ENCODE measurements at regions not wholly inside any gene's neighbourhood (a gene's known extent, or its start where the extent isn't known, plus 50 kb on each side); places are given as distances from the start of the nearest gene placed in this dataset.

DNA sequence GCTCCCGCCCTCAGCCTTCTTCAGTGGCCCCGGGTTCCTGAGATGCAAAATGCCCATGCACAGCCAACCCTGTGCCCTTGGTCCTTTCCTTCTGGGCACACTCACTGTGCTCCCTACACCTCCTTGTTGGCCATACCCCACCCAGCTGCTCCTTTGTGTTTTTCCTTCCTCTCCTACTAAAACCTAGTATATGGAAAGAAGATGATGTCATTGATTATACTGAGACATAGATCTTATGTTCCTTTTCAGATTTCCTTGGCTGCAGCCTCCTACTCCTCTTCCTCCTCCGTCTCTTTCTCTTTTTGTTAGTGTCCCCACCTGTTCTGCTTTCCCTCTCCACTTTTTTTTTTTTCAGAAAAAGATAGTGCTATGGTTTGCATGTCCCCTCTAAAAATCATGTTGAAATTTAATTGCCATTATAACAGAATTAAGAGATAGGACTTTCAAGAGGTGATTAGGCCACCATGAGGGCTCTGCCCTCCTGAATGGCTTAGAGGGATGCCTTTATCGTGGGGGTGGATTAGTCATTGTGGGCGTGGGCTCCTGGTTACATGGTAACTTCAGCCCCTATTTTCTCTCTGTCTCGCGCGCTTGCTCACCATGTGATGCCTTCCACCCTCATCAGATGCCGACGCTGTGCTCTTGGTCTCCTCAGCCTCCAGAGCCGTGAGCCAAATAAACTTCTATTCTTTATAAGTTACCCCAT is 254.9 kb upstream of the GATB start:
- no peak for TF ChIP-seq REST (IDR thresholded peaks at IDR 0.05; ENCODE audit: low read depth)
- no peak for TF ChIP-seq CEBPB (IDR thresholded peaks at IDR 0.05)
- TF ChIP-seq EP300 (IDR thresholded peaks at IDR 0.05; ENCODE audit: borderline replicate concordance), result no peak
- TF ChIP-seq RAD21 (IDR thresholded peaks at IDR 0.05; ENCODE audit: low read depth), result no peak

- TF ChIP-seq EGR1 (IDR thresholded peaks at IDR 0.05) (no peak), FOXM1 (IDR thresholded peaks at IDR 0.05; ENCODE audit: borderline replicate concordance, low read depth) (no peak), NFIC (IDR thresholded peaks at IDR 0.05) (no peak), YY1 (IDR thresholded peaks at IDR 0.05; ENCODE audit: low read depth) (no peak), REST (IDR thresholded peaks at IDR 0.05; ENCODE audit: low read depth) (no peak), EP300 (IDR thresholded peaks at IDR 0.05; ENCODE audit: borderline replicate concordance) (no peak)
Observed at GRCh38 chr4:152014280-152014679, 253.5 kb upstream of the GATB start.

- TF ChIP-seq CEBPB (IDR thresholded peaks at IDR 0.05), result no peak
- no peak for TF ChIP-seq TCF12 (IDR thresholded peaks at IDR 0.05; ENCODE audit: low read depth)
- no peak for TF ChIP-seq TEAD4 (IDR thresholded peaks at IDR 0.05)
- TF ChIP-seq NFIC (IDR thresholded peaks at IDR 0.05), result no peak
- TF ChIP-seq EGR1 (IDR thresholded peaks at IDR 0.05), result no peak
- TF ChIP-seq TAF1 (IDR thresholded peaks at IDR 0.05; ENCODE audit: low read depth), result no peak
- TF ChIP-seq YY1 (IDR thresholded peaks at IDR 0.05; ENCODE audit: low read depth), result no peak
- no peak for TF ChIP-seq REST (IDR thresholded peaks at IDR 0.05; ENCODE audit: low read depth)
Observed at GRCh38 chr4:152011469-152011868, 250.7 kb upstream of the GATB start.

DNA sequence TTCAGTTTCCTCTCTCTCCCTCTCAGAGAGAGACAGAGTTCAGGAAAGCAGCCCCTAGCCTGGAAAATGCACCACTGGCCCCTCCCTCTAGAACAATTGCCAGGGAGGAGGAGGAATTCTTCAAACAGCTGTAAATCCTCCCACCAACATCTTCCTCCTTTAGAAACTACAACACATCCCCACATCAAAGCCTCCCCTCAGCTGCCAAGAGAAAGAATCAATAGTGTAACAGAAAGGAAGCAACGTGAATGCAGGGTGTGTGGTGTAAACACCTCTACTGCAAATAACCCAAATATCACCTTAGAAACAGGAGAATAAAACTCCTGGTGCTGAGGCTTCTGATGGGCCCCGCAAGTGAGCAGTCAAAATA is 249.9 kb upstream of the GATB start:
- TF ChIP-seq, protein P1, sequence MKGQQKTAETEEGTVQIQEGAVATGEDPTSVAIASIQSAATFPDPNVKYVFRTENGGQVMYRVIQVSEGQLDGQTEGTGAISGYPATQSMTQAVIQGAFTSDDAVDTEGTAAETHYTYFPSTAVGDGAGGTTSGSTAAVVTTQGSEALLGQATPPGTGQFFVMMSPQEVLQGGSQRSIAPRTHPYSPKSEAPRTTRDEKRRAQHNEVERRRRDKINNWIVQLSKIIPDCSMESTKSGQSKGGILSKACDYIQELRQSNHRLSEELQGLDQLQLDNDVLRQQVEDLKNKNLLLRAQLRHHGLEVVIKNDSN (IDR thresholded peaks at IDR 0.05), result no peak
- TF ChIP-seq TCF12 (IDR thresholded peaks at IDR 0.05; ENCODE audit: low read depth), result no peak
- no peak for TF ChIP-seq RAD21 (IDR thresholded peaks at IDR 0.05; ENCODE audit: low read depth)
- TF ChIP-seq EP300 (IDR thresholded peaks at IDR 0.05; ENCODE audit: borderline replicate concordance), result no peak

DNA sequence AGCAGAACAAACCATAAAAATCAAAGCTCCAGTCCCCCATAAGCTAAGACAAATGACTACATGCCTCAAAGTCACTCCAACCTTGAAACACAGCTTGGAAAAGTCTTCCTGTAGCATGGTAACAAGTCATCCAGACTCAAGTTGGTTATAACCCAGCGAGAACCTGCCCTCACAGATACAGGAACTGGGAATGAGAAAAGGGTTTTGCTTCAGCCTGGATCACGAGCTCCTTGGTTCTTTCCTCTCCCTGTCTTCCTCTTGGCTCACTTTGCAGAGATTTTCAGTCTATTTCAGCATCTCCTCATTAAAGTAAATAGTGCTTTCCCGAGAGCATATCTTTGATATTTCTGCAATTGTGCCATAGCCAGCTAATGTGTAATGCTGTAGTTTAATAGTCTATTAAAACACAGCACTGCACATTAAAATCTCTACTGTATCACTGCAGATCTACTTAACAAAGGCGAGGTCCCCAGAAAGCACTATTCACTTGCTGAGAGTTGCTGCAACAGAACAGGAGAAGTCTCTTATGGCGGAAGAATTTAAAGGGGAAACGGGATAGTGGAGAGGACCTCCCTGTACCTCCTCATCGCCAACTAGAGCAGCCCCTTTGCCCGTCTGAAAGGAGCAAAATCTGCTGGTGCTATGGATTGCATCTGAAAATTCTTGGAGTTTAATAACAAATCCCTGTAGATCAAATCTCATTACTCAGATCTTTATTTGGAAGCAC is 249.3 kb upstream of the GATB start:
- no peak for TF ChIP-seq YY1 (IDR thresholded peaks at IDR 0.05; ENCODE audit: low read depth)
- no peak for TF ChIP-seq CREB1 (IDR thresholded peaks at IDR 0.05; ENCODE audit: low read depth)
- TF ChIP-seq MAX (IDR thresholded peaks at IDR 0.05), result no peak
- TF ChIP-seq RAD21 (IDR thresholded peaks at IDR 0.05; ENCODE audit: low read depth), result no peak
- TF ChIP-seq TAF1 (IDR thresholded peaks at IDR 0.05; ENCODE audit: low read depth), result no peak
- TF ChIP-seq, protein P1 (IDR thresholded peaks at IDR 0.05), result no peak
- no peak for TF ChIP-seq NFIC (IDR thresholded peaks at IDR 0.05)
- TF ChIP-seq TEAD4 (IDR thresholded peaks at IDR 0.05), result no peak
